ENCODE measurements at regions not wholly inside any gene's neighbourhood (a gene's known extent, or its start where the extent isn't known, plus 50 kb on each side); places are given as distances from the start of the nearest gene placed in this dataset.

- TF ChIP-seq EZH2 (IDR thresholded peaks at IDR 0.05; ENCODE audit: borderline replicate concordance) (no peak), EZH2phosphoT487 (IDR thresholded peaks at IDR 0.05; ENCODE audit: low read depth, severe bottlenecking, unreplicated experiment) (no peak), CTCF (IDR thresholded peaks at IDR 0.05; ENCODE audit: poor library complexity) (no peak)
Measured at GRCh38 chr5:166068547-166069335, 2222.7 kb upstream of the WWC1 start.

Measured in hepatocyte (in vitro differentiated cells).